ENCODE measurements at regions not wholly inside any gene's neighbourhood (a gene's known extent, or its start where the extent isn't known, plus 50 kb on each side); places are given as distances from the start of the nearest gene placed in this dataset.
"Not testable (repeated sequence)": the region's sequence is repeated elsewhere in the genome, so short reads cannot be mapped to it uniquely, and the experiment has no call there.

DNA sequence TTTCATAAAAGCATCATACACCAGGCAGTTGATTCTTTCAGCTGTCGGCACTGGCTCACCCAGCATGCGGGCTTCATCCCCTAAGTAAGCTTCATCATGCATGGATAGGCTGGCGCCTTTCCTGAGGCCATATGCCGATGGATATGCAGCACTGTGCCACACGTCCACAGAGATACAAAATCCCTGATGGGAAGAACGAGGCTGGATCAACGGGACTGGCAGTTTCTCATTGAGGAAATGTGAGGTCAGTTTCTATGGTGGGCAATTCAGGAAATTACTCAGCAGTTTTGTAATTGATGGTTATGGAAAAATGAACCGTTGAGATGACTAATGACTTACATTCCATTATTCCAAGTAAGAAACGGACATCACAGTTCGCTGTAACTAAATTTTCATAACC lies 453.8 kb downstream of the TMEM121 start:
- Histone ChIP-seq H3K4me3 (ENCODE audit: low read length) (no peak overlapping the region), H3K4me2 (ENCODE audit: low read length) (no peak overlapping the region), H3F3A (ENCODE audit: control insufficient read depth, insufficient read depth) (no peaks in the 10 kb centered on the region), H3K27ac (ENCODE audit: low read depth, low read length) (no peak overlapping the region), H3K36me3 (ENCODE audit: control insufficient read depth, low read length) (no peaks in the 10 kb centered on the region), H3K9me3 (ENCODE audit: control insufficient read depth, insufficient read depth, low read length) (no peaks in the 10 kb centered on the region), H3K27me3 (ENCODE audit: control insufficient read depth, low read length) (no peaks in the 10 kb centered on the region), H3K79me2 (ENCODE audit: control insufficient read depth, low read length) (no peaks in the 10 kb centered on the region), H3K4me1 (ENCODE audit: control insufficient read depth, low read length) (no peaks in the 10 kb centered on the region), H4K20me1 (ENCODE audit: control insufficient read depth, insufficient read depth, low read depth, low read length) (no peaks in the 10 kb centered on the region), H3K9me2 (replicated peaks; ENCODE audit: control insufficient read depth, low read length) (no peaks in the 10 kb centered on the region)
- TF ChIP-seq, protein P1, sequence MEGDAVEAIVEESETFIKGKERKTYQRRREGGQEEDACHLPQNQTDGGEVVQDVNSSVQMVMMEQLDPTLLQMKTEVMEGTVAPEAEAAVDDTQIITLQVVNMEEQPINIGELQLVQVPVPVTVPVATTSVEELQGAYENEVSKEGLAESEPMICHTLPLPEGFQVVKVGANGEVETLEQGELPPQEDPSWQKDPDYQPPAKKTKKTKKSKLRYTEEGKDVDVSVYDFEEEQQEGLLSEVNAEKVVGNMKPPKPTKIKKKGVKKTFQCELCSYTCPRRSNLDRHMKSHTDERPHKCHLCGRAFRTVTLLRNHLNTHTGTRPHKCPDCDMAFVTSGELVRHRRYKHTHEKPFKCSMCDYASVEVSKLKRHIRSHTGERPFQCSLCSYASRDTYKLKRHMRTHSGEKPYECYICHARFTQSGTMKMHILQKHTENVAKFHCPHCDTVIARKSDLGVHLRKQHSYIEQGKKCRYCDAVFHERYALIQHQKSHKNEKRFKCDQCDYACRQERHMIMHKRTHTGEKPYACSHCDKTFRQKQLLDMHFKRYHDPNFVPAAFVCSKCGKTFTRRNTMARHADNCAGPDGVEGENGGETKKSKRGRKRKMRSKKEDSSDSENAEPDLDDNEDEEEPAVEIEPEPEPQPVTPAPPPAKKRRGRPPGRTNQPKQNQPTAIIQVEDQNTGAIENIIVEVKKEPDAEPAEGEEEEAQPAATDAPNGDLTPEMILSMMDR (IDR thresholded peaks at IDR 0.05; ENCODE audit: low read depth, low read length, poor library complexity, severe bottlenecking) = no peak
- TF ChIP-seq EZH2phosphoT487 (IDR thresholded peaks at IDR 0.05; ENCODE audit: borderline replicate concordance, low read length) = no peak

DNA sequence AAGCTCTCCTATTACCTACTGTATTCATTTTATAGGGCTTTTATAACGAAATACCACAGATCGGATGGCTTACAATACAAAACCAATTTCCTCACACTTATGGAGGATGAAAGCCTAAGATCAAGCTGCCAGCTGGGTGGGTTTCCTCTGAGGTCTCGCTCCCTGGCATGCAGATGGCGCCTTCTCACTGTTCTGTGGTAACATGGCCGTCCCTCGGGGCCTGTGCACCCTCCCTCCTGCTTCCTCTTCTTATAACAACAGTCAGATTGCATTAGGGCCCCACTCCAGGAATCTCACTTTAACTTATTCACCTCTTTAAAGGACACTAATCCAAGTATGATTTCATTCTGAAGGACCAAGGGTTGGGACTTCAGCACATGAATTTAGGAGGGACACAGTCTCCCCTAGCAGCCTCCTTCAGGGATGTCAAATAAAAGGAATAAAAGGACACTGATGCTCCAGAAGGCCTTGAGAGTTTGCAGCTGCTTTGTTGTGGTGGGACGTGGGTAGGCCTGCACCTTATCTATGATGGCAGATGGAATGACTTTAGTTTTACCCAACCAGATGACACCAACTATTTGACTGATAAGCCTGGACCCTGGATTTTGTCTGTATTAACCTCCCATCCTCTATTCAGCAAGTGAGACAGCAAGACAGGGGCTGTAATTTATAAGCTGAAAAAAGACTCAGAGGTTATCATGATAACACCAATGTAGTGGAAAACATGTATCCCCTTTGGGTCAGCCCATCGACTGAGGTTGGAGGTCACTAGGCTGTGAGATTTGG lies 455.3 kb downstream of the TMEM121 start:
- H4K20me1 ChIP-seq (ENCODE audit: control insufficient read depth, insufficient read depth, low read depth, low read length); H3K4me3 ChIP-seq (ENCODE audit: low read length); H3F3A ChIP-seq (ENCODE audit: control insufficient read depth, insufficient read depth); H3K4me2 ChIP-seq (ENCODE audit: low read length); H3K9me2 ChIP-seq (replicated peaks; ENCODE audit: control insufficient read depth, low read length); H3K9me3 ChIP-seq (ENCODE audit: control insufficient read depth, insufficient read depth, low read length); H3K4me1 ChIP-seq (ENCODE audit: control insufficient read depth, low read length); H3K27ac ChIP-seq (ENCODE audit: low read depth, low read length); H3K27me3 ChIP-seq (ENCODE audit: control insufficient read depth, low read length); H3K36me3 ChIP-seq (ENCODE audit: control insufficient read depth, low read length); H3K79me2 ChIP-seq (ENCODE audit: control insufficient read depth, low read length): not testable (repeated sequence)

DNA sequence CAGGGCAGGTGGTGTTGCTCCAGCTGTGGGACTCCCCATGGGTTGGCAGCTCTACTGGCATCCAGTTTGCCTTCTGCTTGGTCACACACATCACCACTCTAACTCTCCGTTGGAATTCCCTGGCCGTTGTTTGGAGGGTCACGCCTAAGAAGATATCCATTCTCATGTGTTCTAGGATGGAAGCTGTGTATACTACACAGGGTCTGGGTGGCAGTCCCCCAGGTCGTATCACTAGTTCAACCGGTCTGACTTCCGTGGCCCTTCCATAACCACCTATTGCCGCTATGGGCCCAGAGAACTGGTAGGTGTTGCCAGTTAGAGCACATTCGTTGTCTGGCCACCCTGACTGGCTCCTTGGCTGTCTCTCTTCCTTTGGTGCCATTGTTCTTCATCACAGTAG lies 456.3 kb downstream of the TMEM121 start:
- no peak overlapping the region for H3K4me3 ChIP-seq (ENCODE audit: low read length)
- no peaks in the 10 kb centered on the region for H3K36me3 ChIP-seq (ENCODE audit: control insufficient read depth, low read length)
- H3K27me3 ChIP-seq (ENCODE audit: control insufficient read depth, low read length) = no peaks in the 10 kb centered on the region
- no peak overlapping the region for H3K4me2 ChIP-seq (ENCODE audit: low read length)
- no peaks in the 10 kb centered on the region for H3F3A ChIP-seq (ENCODE audit: control insufficient read depth, insufficient read depth)
- no peak overlapping the region for H3K27ac ChIP-seq (ENCODE audit: low read depth, low read length)
- H3K9me3 ChIP-seq (ENCODE audit: control insufficient read depth, insufficient read depth, low read length) = no peaks in the 10 kb centered on the region
- H3K79me2 ChIP-seq (ENCODE audit: control insufficient read depth, low read length) = no peaks in the 10 kb centered on the region
- no peaks in the 10 kb centered on the region for H3K9me2 ChIP-seq (replicated peaks; ENCODE audit: control insufficient read depth, low read length)
- no peaks in the 10 kb centered on the region for H4K20me1 ChIP-seq (ENCODE audit: control insufficient read depth, insufficient read depth, low read depth, low read length)
- TF ChIP-seq, protein P1 (IDR thresholded peaks at IDR 0.05; ENCODE audit: low read depth, low read length, poor library complexity, severe bottlenecking) = no peak
- TF ChIP-seq EZH2phosphoT487 (IDR thresholded peaks at IDR 0.05; ENCODE audit: borderline replicate concordance, low read length) = no peak
- H3K4me1 ChIP-seq (ENCODE audit: control insufficient read depth, low read length) = no peaks in the 10 kb centered on the region

DNA sequence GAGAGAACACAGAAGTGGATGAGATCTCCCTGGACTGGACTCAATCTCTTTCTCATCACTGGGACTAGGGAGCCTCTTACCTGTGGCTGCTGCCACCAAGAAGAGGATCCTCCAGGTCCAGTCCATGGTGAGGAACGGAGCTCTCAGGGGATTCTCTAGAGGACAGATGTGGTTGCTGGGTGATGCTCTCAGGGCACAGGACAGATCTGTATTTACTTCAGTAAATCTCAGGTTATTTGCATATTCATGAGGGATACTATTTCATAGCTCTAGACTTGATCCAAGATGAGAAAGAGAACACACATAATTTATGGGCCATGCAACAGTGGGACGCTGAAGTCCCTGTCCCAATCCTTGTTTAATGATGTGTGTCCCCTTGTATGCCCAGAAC lies 460.5 kb downstream of the TMEM121 start:
- H3K4me2 ChIP-seq (ENCODE audit: low read length) = no peak overlapping the region
- H4K20me1 ChIP-seq (ENCODE audit: control insufficient read depth, insufficient read depth, low read depth, low read length) = no peaks in the 10 kb centered on the region
- no peaks in the 10 kb centered on the region for H3K9me2 ChIP-seq (replicated peaks; ENCODE audit: control insufficient read depth, low read length)
- H3K27me3 ChIP-seq (ENCODE audit: control insufficient read depth, low read length) = no peaks in the 10 kb centered on the region
- H3F3A ChIP-seq (ENCODE audit: control insufficient read depth, insufficient read depth) = no peaks in the 10 kb centered on the region
- H3K79me2 ChIP-seq (ENCODE audit: control insufficient read depth, low read length) = no peaks in the 10 kb centered on the region
- H3K9me3 ChIP-seq (ENCODE audit: control insufficient read depth, insufficient read depth, low read length) = no peaks in the 10 kb centered on the region
- H3K4me3 ChIP-seq (ENCODE audit: low read length) = no peak overlapping the region
- H3K36me3 ChIP-seq (ENCODE audit: control insufficient read depth, low read length) = no peaks in the 10 kb centered on the region
- no peaks in the 10 kb centered on the region for H3K4me1 ChIP-seq (ENCODE audit: control insufficient read depth, low read length)
- H3K27ac ChIP-seq (ENCODE audit: low read depth, low read length) = no peak overlapping the region
- TF ChIP-seq EZH2phosphoT487 (IDR thresholded peaks at IDR 0.05; ENCODE audit: borderline replicate concordance, low read length) = no peak
- TF ChIP-seq, protein P1 (IDR thresholded peaks at IDR 0.05; ENCODE audit: low read depth, low read length, poor library complexity, severe bottlenecking) = no peak

Data from DOHH2 (cell line).